H1 (cell line): ENCODE measurements at regions not wholly inside any gene's neighbourhood (a gene's known extent, or its start where the extent isn't known, plus 50 kb on each side); places are given as distances from the start of the nearest gene placed in this dataset.

Experiments used
- CTCF ChIA-PET: fragments of 300-600 bp; sonication (Branson Sonifier 250); formaldehyde crosslinking; loops from one replicate; lab custom pipeline; 2021; ENCODE audit not compliant: partially characterized antibody; lab: Charles Lee
- POLR2A ChIA-PET: fragments of 300-600 bp; sonication (Branson Sonifier 250); formaldehyde crosslinking; loops from one replicate; lab custom pipeline; 2021; ENCODE audit warnings: inconsistent platforms; ENCODE audit not compliant: partially characterized antibody; lab: Charles Lee
- DNase-seq, 2 experiments: peaks; one replicate each; pipeline versions ENCODE4 v3.0.0 to v3.0.0-alpha.2; 2010 to 2022; ENCODE audit warnings: low spot score in 2 of 2, low read depth in 1 of 2, mixed read lengths in 1 of 2
- FAIRE-seq: peaks from 2 replicates; lab custom pipeline; 2011; peaks lifted over from hg19 to GRCh38; lab: Jason Lieb, UNC
- H2AFZ ChIP-seq: 2 replicates; pipeline ENCODE4 v1.8.1; 2012; ENCODE audit warnings: low read length, inconsistent platforms
- H2AK5ac ChIP-seq: 2 replicates; pipeline ENCODE4 v1.6.1; 2013; ENCODE audit warnings: low read depth, low read length
- H2BK120ac ChIP-seq: replicated peaks from 2 replicates; pipeline ENCODE3; 2013; ENCODE audit warnings: low read depth, low read length, inconsistent platforms
- H2BK12ac ChIP-seq: 2 replicates; pipeline ENCODE4 v1.6.1; 2013; ENCODE audit warnings: low read depth, low read length
- H2BK15ac ChIP-seq: 2 replicates; pipeline ENCODE4 v1.6.1; 2013; ENCODE audit warnings: low read length
- H2BK20ac ChIP-seq: 2 replicates; pipeline ENCODE4 v1.6.1; 2013; ENCODE audit warnings: low read length
- H2BK5ac ChIP-seq: 2 replicates; pipeline ENCODE4 v1.6.1; 2013; ENCODE audit warnings: low read depth, low read length
- H3K14ac ChIP-seq: 2 replicates; pipeline ENCODE4 v1.6.1; 2013; ENCODE audit warnings: inconsistent platforms; ENCODE audit not compliant: insufficient read length
- H3K18ac ChIP-seq: 2 replicates; pipeline ENCODE4 v1.6.1; 2013; ENCODE audit warnings: low read length; ENCODE audit errors: extremely low read depth
- H3K23ac ChIP-seq: 2 replicates; pipeline ENCODE4 v1.6.1; 2013; ENCODE audit warnings: inconsistent platforms; ENCODE audit not compliant: insufficient read length
- H3K23me2 ChIP-seq: 2 replicates; pipeline ENCODE4 v1.6.1; 2013; ENCODE audit warnings: low read depth, low read length
- H3K27ac ChIP-seq: 2 replicates; pipeline ENCODE4 v1.6.1; 2011; ENCODE audit warnings: low read depth, low read length, inconsistent platforms
- H3K27me3 ChIP-seq, 4 experiments: replicated peaks in 1 of 4; 1 replicate in 1 of 4; 2 replicates in 3 of 4; pipeline versions ENCODE4 v1.6.1 to v1.8.1; 2011 to 2013; ENCODE audit warnings: low read length in 3 of 4, mild to moderate bottlenecking in 3 of 4, inconsistent platforms in 2 of 4, mixed read lengths in 2 of 4, moderate library complexity in 1 of 4; ENCODE audit not compliant: control insufficient read depth in 3 of 4, insufficient read depth in 3 of 4; ENCODE audit errors: extremely low read depth in 1 of 4
- H3K36me3 ChIP-seq, 4 experiments: 2 replicates each; pipeline versions ENCODE4 v1.6.1 to v1.8.1; 2011 to 2013; ENCODE audit warnings: mild to moderate bottlenecking in 4 of 4, low read length in 3 of 4, moderate library complexity in 2 of 4, control low read depth in 1 of 4, inconsistent platforms in 1 of 4; ENCODE audit not compliant: insufficient read depth in 4 of 4, control insufficient read depth in 2 of 4
- H3K4ac ChIP-seq: replicated peaks from 2 replicates; pipeline ENCODE3; 2013; ENCODE audit warnings: low read length, low read depth, mixed read lengths, inconsistent platforms; ENCODE audit not compliant: insufficient read length
- H3K4me1 ChIP-seq, 4 experiments: replicated peaks in 1 of 4; 1 replicate in 1 of 4; 2 replicates in 3 of 4; pipeline versions ENCODE4 v1.6.1 to v1.8.1; 2011 to 2013; ENCODE audit warnings: low read length in 3 of 4, inconsistent platforms in 2 of 4, mixed read lengths in 1 of 4; ENCODE audit not compliant: insufficient read depth in 4 of 4, control insufficient read depth in 3 of 4
- H3K4me2 ChIP-seq, 2 experiments: 2 replicates each; pipeline versions ENCODE4 v1.6.1 to v1.8.1; 2011 to 2013; ENCODE audit warnings: low read depth in 2 of 2, low read length in 2 of 2, control low read depth in 1 of 2, inconsistent platforms in 1 of 2, mild to moderate bottlenecking in 1 of 2; ENCODE audit not compliant: insufficient read depth in 1 of 2
- H3K4me3 ChIP-seq, 4 experiments: fragments of 200-600, 300-600 bp in 1 of 4; sonication (generic), shearing (Covaris generic), sonication (Bioruptor Twin) in 1 of 4; 2 replicates each; pipeline versions ENCODE4 v1.5.1 to v1.8.1; 2011 to 2016; ENCODE audit warnings: low read length in 4 of 4, low read depth in 3 of 4, control low read depth in 2 of 4, inconsistent platforms in 2 of 4, mild to moderate bottlenecking in 2 of 4, mixed read lengths in 1 of 4, moderate library complexity in 1 of 4; ENCODE audit not compliant: insufficient read depth in 2 of 4; ENCODE audit errors: extremely low read depth in 1 of 4
- H3K56ac ChIP-seq: replicated peaks from 2 replicates; pipeline ENCODE3; 2013; ENCODE audit warnings: low read depth, mild to moderate bottlenecking, mixed read lengths, low read length, inconsistent platforms; ENCODE audit not compliant: insufficient read length
- H3K79me1 ChIP-seq: 2 replicates; pipeline ENCODE4 v1.6.1; 2013; ENCODE audit warnings: low read depth, low read length, control low read depth
- H3K79me2 ChIP-seq, 2 experiments: 2 replicates each; pipeline versions ENCODE4 v1.6.1 to v1.8.1; 2012 to 2013; ENCODE audit warnings: low read length in 2 of 2, mild to moderate bottlenecking in 2 of 2, inconsistent platforms in 1 of 2; ENCODE audit not compliant: insufficient read depth in 2 of 2, control insufficient read depth in 1 of 2
- H3K9ac ChIP-seq, 4 experiments: replicated peaks in 1 of 4; 1 replicate in 1 of 4; 2 replicates in 3 of 4; pipeline versions ENCODE4 v1.6.1 to v1.8.1; 2011 to 2013; ENCODE audit warnings: low read depth in 3 of 4, low read length in 3 of 4, control low read depth in 2 of 4, mild to moderate bottlenecking in 2 of 4, moderate library complexity in 2 of 4, inconsistent platforms in 1 of 4; ENCODE audit errors: extremely low read depth in 1 of 4
- H3K9me3 ChIP-seq, 2 experiments: 2 replicates each; pipeline versions ENCODE4 v1.6.1 to v1.8.1; 2012 to 2013; ENCODE audit warnings: mild to moderate bottlenecking in 2 of 2, moderate library complexity in 2 of 2, control low read depth in 1 of 2, inconsistent platforms in 1 of 2, low read depth in 1 of 2, low read length in 1 of 2, mixed read lengths in 1 of 2; ENCODE audit not compliant: insufficient read depth in 2 of 2
- H4K20me1 ChIP-seq, 2 experiments: replicated peaks in 1 of 2; 2 replicates each; pipeline versions ENCODE3 to v1.8.1; 2011 to 2013; ENCODE audit warnings: inconsistent platforms in 2 of 2, low read length in 2 of 2, mild to moderate bottlenecking in 1 of 2; ENCODE audit not compliant: insufficient read depth in 2 of 2, control insufficient read depth in 1 of 2
- H4K5ac ChIP-seq: 2 replicates; pipeline ENCODE4 v1.6.1; 2013; ENCODE audit warnings: low read length, low read depth, mixed read lengths, inconsistent platforms; ENCODE audit not compliant: insufficient read length
- H4K8ac ChIP-seq: 2 replicates; pipeline ENCODE4 v1.8.0; 2013; ENCODE audit warnings: mild to moderate bottlenecking, moderate library complexity, low read length, inconsistent platforms; ENCODE audit not compliant: insufficient read depth; ENCODE audit errors: extremely low read depth
- H4K91ac ChIP-seq: replicated peaks from 2 replicates; pipeline ENCODE3; 2013; ENCODE audit warnings: low read length, mixed read lengths, inconsistent platforms; ENCODE audit not compliant: insufficient read length
- CEBPB ChIP-seq: IDR thresholded peaks from 2 replicates; pipeline ENCODE4 v1.6.1; 2012; ENCODE audit warnings: low read depth, low read length
- CTBP2 ChIP-seq: IDR thresholded peaks from 2 replicates; pipeline ENCODE4 v1.7.0; 2011; ENCODE audit warnings: borderline replicate concordance, mild to moderate bottlenecking, moderate library complexity, mixed read lengths, low read length; ENCODE audit not compliant: insufficient read depth, insufficient read length
- EGR1 ChIP-seq: IDR thresholded peaks from 2 replicates; pipeline ENCODE4 v1.6.1; 2011; ENCODE audit warnings: low read depth, low read length, borderline replicate concordance
- FOSL1 ChIP-seq: IDR thresholded peaks from 2 replicates; pipeline ENCODE4 v1.6.1; 2011; ENCODE audit warnings: mild to moderate bottlenecking, low read depth, low read length, moderate library complexity; ENCODE audit not compliant: insufficient read depth
- GTF2F1 ChIP-seq: IDR thresholded peaks from 2 replicates; pipeline ENCODE4 v1.6.1; 2012; ENCODE audit warnings: low read depth, low read length, improper control_type of control experiment, borderline replicate concordance
- JUND ChIP-seq: IDR thresholded peaks from 2 replicates; pipeline ENCODE4 v1.6.1; 2011; ENCODE audit warnings: mild to moderate bottlenecking, improper control_type of control experiment, low read length
- RBBP5 ChIP-seq: IDR thresholded peaks from 2 replicates; pipeline ENCODE4 v1.7.1; 2012; ENCODE audit warnings: low read depth, mild to moderate bottlenecking, inconsistent platforms, low read length, moderate library complexity, borderline replicate concordance
- RFX5 ChIP-seq: IDR thresholded peaks from 2 replicates; pipeline ENCODE4 v1.6.1; 2011; ENCODE audit warnings: low read depth, low read length, improper control_type of control experiment, borderline replicate concordance
- SAP30 ChIP-seq: fragments of 300-600 bp; sonication (generic); IDR thresholded peaks from 2 replicates; pipeline ENCODE4 v1.7.1; 2012; ENCODE audit warnings: low read length, moderate library complexity, mild to moderate bottlenecking, inconsistent platforms; ENCODE audit not compliant: insufficient read depth, insufficient replicate concordance
- SIX5 ChIP-seq: IDR thresholded peaks from 2 replicates; pipeline ENCODE4 v1.6.1; 2011; ENCODE audit warnings: mild to moderate bottlenecking, low read depth, low read length
- SP2 ChIP-seq: IDR thresholded peaks from 2 replicates; pipeline ENCODE4 v1.6.1; 2012; ENCODE audit warnings: mild to moderate bottlenecking, low read length, inconsistent platforms

DNA sequence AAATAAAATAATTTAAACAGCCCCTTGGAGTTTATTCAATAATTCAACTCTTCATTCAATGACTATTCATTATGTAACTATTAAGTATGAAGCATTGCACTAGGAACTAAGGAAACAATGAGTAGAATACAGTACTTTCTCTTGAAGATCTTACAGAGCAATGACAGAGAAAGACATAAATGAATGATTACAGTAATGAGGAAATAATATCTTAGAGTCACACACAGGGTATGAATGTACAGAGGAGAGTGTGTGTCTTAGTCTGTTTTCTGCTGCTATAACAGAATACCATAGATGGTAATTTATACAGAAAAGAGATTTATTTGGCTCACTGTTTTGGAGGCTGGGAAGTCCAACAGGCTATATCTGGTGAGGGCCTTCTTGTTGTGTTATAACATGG, 120.5 kb upstream of the NRBF2 start:
- ChIA-PET CTCF (interaction anchor here (0.7 kb wide), 1 partner anchor 419 kb away, joined by 3 read pairs; no protein-coding TSS in a partner anchor), POLR2A (no interaction called here)
- Histone ChIP-seq H3K4me2 (no peak overlapping the region), H3K27me3 (no peaks in the 10 kb centered on the region), H2AFZ (no peak overlapping the region), H2BK15ac (no peak overlapping the region), H3K27ac (no peak overlapping the region), H3K23ac (no peak overlapping the region), H2BK20ac (no peak overlapping the region), H3K9me3 (no peaks in the 10 kb centered on the region), H3K56ac (no peak overlapping the region), H4K8ac (no peak overlapping the region), H3K23me2 (no peaks in the 10 kb centered on the region; the same call in 1 of the 2 replicates), H3K4me1 (no peaks in the 10 kb centered on the region), H3K9ac (no peak overlapping the region), H3K14ac (no peak overlapping the region), H3K36me3 (no peaks in the 10 kb centered on the region), H3K79me2 (no peaks in the 10 kb centered on the region), H4K5ac (no peak overlapping the region), H2BK5ac (no peak overlapping the region), H3K4me3 (no peak overlapping the region), H3K79me1 (no peaks in the 10 kb centered on the region), H3K18ac (no peak overlapping the region), H2AK5ac (no peak overlapping the region), H3K4ac (no peak overlapping the region), H4K91ac (no peak overlapping the region), H2BK12ac (no peak overlapping the region), H2BK120ac (no peak overlapping the region), H4K20me1 (no peaks in the 10 kb centered on the region)
- TF ChIP-seq RFX5 (no peak), GTF2F1 (no peak), JUND (no peak), RBBP5 (no peak), SIX5 (no peak), CEBPB (no peak), SP2 (no peak), SAP30 (no peak), FOSL1 (no peak), EGR1 (no peak), CTBP2 (no peak)
- DNase-seq (no peak), FAIRE-seq (no peak)
